GM21717 (cell line): ENCODE measurements at regions not wholly inside any gene's neighbourhood (a gene's known extent, or its start where the extent isn't known, plus 50 kb on each side); places are given as distances from the start of the nearest gene placed in this dataset.

Experiments used
- ATAC-seq: cut with Tn5 transposase; IDR thresholded peaks from one replicate; pipeline ENCODE4 v1.9.1; 2021; ENCODE audit warnings: mild to moderate bottlenecking, moderate library complexity; ENCODE audit not compliant: unreplicated experiment

- ATAC-seq, result no peak
These were observed 55.9 kb upstream of the MTAP start for GRCh38 chr9:21746550-21746949.

- no peak for ATAC-seq
These were observed 55.3 kb upstream of the MTAP start for GRCh38 chr9:21747175-21747574.

DNA sequence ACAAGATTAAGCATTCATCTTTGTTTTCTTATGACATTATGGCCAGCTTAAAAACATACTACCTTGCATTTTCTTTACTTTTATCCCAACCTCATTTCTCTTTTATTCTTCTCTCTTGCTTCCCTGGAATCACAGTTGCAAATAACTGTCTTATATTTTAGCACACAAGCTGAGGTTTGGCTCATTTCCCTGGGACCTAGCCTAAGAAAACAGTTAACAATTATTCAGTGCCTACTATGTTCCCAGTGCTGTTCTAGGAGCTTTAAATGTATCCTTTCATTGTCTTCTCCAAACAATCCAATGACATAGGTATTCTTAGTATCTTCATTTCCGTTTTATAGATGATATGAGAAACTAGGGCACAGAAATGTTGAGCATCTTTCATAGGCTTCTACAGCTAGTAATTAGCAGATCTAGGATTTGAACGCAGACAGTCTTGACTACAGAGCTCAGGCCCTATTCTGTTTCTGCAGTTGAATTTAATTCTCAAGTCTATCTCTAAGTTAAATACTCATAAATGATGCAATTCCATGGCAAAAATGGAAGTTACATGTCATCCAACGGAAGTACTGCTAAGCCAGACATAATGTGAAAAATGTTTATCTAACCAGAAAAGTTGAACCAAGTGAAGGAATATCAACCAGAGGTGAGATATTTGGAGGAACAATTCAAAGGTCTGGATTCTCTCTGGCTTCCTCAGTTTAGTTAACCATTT, 52.3 kb upstream of the MTAP start:
- ATAC-seq, result no peak

DNA sequence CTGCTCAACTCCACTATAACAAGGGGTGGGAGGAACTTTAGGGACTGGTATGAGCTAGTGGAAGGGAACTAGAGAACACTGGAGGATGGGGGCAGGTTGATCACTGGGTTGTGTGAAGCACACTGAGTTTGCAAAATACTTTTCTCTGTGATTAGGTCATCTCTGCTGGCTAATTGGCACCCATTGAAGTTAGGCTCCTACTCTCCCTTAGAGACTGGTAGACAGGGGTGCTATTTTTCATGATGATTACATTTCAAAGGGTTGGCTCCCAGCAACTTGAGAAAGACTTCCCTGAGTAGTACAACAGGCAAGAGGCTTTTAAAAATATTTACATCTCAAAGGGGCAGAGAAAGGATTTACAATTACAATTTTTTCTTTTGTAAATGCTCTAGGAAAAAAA, 50.4 kb upstream of the MTAP start:
- ATAC-seq, result no peak
